GM12878 (cell line): ENCODE measurements at regions not wholly inside any gene's neighbourhood (a gene's known extent, or its start where the extent isn't known, plus 50 kb on each side); places are given as distances from the start of the nearest gene placed in this dataset.

Experiments
- ATAC-seq: fragments of 200-7000 bp; cut with Tn5 transposase; 3 replicates; pipeline ENCODE4 v1.9.1; 2020; ENCODE audit warnings: mild to moderate bottlenecking, moderate library complexity
- BruUV-seq: library from RNA; stranded (reverse); fragments of 400-500 nt; replicated peaks from 2 replicates; lab custom pipeline; 2021; lab: Mats Ljungman, UMichigan
- CTCF ChIA-PET: fragments of 300-600 bp; sonication (Branson Sonifier 250); formaldehyde crosslinking; extraction: SDS; loops from one replicate; lab custom pipeline; 2021; ENCODE audit warnings: inconsistent platforms; lab: Yijun Ruan, JAX
- POLR2A ChIA-PET: fragments of 350-600 bp; formaldehyde crosslinking; extraction: SDS; loops from one replicate; lab custom pipeline; 2021; ENCODE audit warnings: inconsistent platforms; lab: Charles Lee
- RAD21 ChIA-PET: fragments of 300-600 bp; sonication (Branson Sonifier 250); formaldehyde crosslinking; loops from one replicate; lab custom pipeline; 2023; ENCODE audit warnings: antibody characterized with exemption; ENCODE audit not compliant: unreplicated experiment; lab: Charles Lee
- SMC1A ChIA-PET: fragments of 300-600 bp; sonication (Branson Sonifier 250); formaldehyde crosslinking; loops from one replicate; lab custom pipeline; 2023; ENCODE audit not compliant: unreplicated experiment, uncharacterized antibody; lab: Charles Lee
- DNase-seq: peaks from one replicate; pipeline ENCODE4 v3.0.0-alpha.2; 2011; ENCODE audit warnings: low read depth, low spot score
- FAIRE-seq: peaks from 3 replicates; lab custom pipeline; 2011; peaks lifted over from hg19 to GRCh38; lab: Jason Lieb, UNC
- H2AFZ ChIP-seq: 2 replicates; pipeline ENCODE4 v1.6.0; 2011; ENCODE audit warnings: low read depth, low read length, control low read depth; ENCODE audit not compliant: control insufficient read depth
- H3K27ac ChIP-seq: 2 replicates; pipeline ENCODE4 v1.5.1; 2011; ENCODE audit warnings: control low read depth; ENCODE audit not compliant: control insufficient read depth, insufficient read depth
- H3K27me3 ChIP-seq, 2 experiments: replicated peaks in 1 of 2; 2 replicates each; pipeline versions ENCODE4 v1.6.0 to v1.6.1; 2011; ENCODE audit warnings: low read length in 1 of 2; ENCODE audit not compliant: control insufficient read depth in 2 of 2, insufficient read depth in 2 of 2
- H3K36me3 ChIP-seq, 2 experiments: 2 replicates each; pipeline ENCODE4 v1.5.1; 2011; ENCODE audit warnings: low read length in 1 of 2; ENCODE audit not compliant: control insufficient read depth in 2 of 2, insufficient read depth in 2 of 2
- H3K4me1 ChIP-seq: 2 replicates; pipeline ENCODE4 v1.6.1; 2011; ENCODE audit warnings: mild to moderate bottlenecking, low read length, moderate library complexity, mixed read lengths; ENCODE audit not compliant: control insufficient read depth, insufficient read depth
- H3K4me2 ChIP-seq: 2 replicates; pipeline ENCODE4 v1.6.0; 2011; ENCODE audit warnings: control low read depth; ENCODE audit not compliant: control insufficient read depth, insufficient read depth
- H3K4me3 ChIP-seq: fragments of 200-600 bp; sonication (generic); 2 replicates; pipeline ENCODE4 v1.5.1; 2016
- H3K79me2 ChIP-seq: 2 replicates; pipeline ENCODE4 v1.6.0; 2011; ENCODE audit warnings: low read length; ENCODE audit not compliant: control insufficient read depth, insufficient read depth
- H3K9ac ChIP-seq: 2 replicates; pipeline ENCODE4 v1.8.0; 2011; ENCODE audit warnings: low read length, control low read depth, mixed read lengths; ENCODE audit not compliant: control insufficient read depth, insufficient read depth
- H3K9me3 ChIP-seq: replicated peaks from 3 replicates; pipeline ENCODE4 v1.5.1; 2011; ENCODE audit warnings: mild to moderate bottlenecking, low read length; ENCODE audit not compliant: control insufficient read depth, insufficient read depth
- H4K20me1 ChIP-seq: 2 replicates; pipeline ENCODE4 v1.6.0; 2011; ENCODE audit not compliant: control insufficient read depth, insufficient read depth
- BMI1 ChIP-seq: fragments of 450-650 bp; IDR thresholded peaks from 2 replicates; pipeline ENCODE4 v1.6.1; 2016; ENCODE audit warnings: mild to moderate bottlenecking, moderate library complexity, borderline replicate concordance
- BRCA1 ChIP-seq: IDR thresholded peaks from 2 replicates; pipeline ENCODE4 v1.6.1; 2011; ENCODE audit warnings: low read depth, low read length, improper control_type of control experiment
- CBX3 ChIP-seq: fragments of 200-600 bp; sonication (generic); IDR thresholded peaks from 2 replicates; pipeline ENCODE4 v1.6.1; 2016; ENCODE audit warnings: low read depth, borderline replicate concordance
- PAX5 ChIP-seq: IDR thresholded peaks from 2 replicates; pipeline ENCODE4 v1.6.1; 2011; ENCODE audit warnings: low read depth, low read length, borderline replicate concordance
- RAD51 ChIP-seq: fragments of 450-650 bp; IDR thresholded peaks from 2 replicates; pipeline ENCODE4 v1.6.1; 2016; ENCODE audit warnings: moderate library complexity, mild to moderate bottlenecking, inconsistent platforms
- ZBED1 ChIP-seq: IDR thresholded peaks from 2 replicates; pipeline ENCODE4 v1.6.1; 2016; ENCODE audit warnings: borderline replicate concordance
- ZNF384 ChIP-seq: IDR thresholded peaks from 2 replicates; pipeline ENCODE4 v1.6.1; 2012; ENCODE audit warnings: low read depth, mild to moderate bottlenecking, low read length, improper control_type of control experiment, borderline replicate concordance
- ZSCAN29 ChIP-seq: fragments of 450-650 bp; IDR thresholded peaks from 2 replicates; pipeline ENCODE4 v1.6.1; 2017; ENCODE audit warnings: mild to moderate bottlenecking, moderate library complexity
- WGBS: methylation state at CpG from one replicate; pipeline ENCODE4 v1.1.6; 2016; ENCODE audit warnings: low lambda C conversion rate; ENCODE audit not compliant: insufficient replicate concordance, insufficient coverage; ENCODE audit errors: missing lambda C conversion rate; 5-methylcytosine and 5-hydroxymethylcytosine counted together
- in situ Hi-C: fragments of 300-500 bp; cut with MboI; formaldehyde crosslinking; loops from 9 replicates; pipeline ENCODE4 v1.14.3; 2018; ENCODE audit warnings: mixed read lengths
- intact Hi-C: fragments of 100-400 bp; cut with micrococcal nuclease; formaldehyde crosslinking; loops from one replicate; pipeline ENCODE4 v1.14.2; 2022; ENCODE audit not compliant: unreplicated experiment
- TF ChIP-seq, protein P1 (sequence below): IDR thresholded peaks from 2 replicates; pipeline ENCODE4 v1.6.1; 2012; ENCODE audit warnings: low read depth, low read length, improper control_type of control experiment
- TF ChIP-seq, protein P2 (sequence below): IDR thresholded peaks from 2 replicates; pipeline ENCODE4 v1.6.1; 2012; ENCODE audit warnings: mild to moderate bottlenecking, low read depth, low read length

DNA sequence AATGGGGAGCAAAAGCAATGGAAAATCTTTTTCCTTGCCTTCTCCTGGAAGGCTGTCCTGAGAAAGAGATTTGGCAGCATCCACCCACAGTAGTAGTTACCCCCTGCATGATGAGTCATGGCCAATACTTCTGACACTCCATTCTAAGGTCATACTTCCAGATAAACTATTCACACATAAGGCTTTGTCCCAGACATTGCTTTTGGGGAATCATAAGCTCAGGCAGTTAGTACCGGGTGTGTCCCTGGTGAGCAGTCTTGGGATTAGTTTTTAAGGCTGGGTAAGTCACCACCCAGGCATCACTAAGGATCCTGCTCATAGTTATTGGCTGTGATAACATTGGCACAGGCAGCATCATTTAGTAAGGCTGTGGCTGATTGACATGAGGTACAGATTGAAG, 160.6 kb upstream of the GGTLC1 start:
- SMC1A ChIA-PET = interaction anchor here (0.7 kb wide), 1 partner anchor 18 kb away, joined by 3 read pairs; no protein-coding TSS in a partner anchor
- no peak for DNase-seq
- POLR2A ChIA-PET = no interaction called here
- no peaks in the 10 kb centered on the region for H3K9me3 ChIP-seq
- in situ Hi-C loops = no loop called here
- no peak overlapping the region for H3K9ac ChIP-seq
- H3K79me2 ChIP-seq = no peaks in the 10 kb centered on the region
- H3K4me1 ChIP-seq = no peaks in the 10 kb centered on the region; the same call in 1 of the 2 replicates
- no peaks in the 10 kb centered on the region for H3K27me3 ChIP-seq
- no TSS peak for BruUV-seq
- CTCF ChIA-PET = no interaction called here
- RAD21 ChIA-PET = no interaction called here
- TF ChIP-seq CBX3 (no peak), ZBED1 (no peak), ZNF384 (no peak), BMI1 (no peak), ZSCAN29 (no peak), RAD51 (no peak), BRCA1 (no peak), PAX5 (no peak)
- TF ChIP-seq, protein P1, sequence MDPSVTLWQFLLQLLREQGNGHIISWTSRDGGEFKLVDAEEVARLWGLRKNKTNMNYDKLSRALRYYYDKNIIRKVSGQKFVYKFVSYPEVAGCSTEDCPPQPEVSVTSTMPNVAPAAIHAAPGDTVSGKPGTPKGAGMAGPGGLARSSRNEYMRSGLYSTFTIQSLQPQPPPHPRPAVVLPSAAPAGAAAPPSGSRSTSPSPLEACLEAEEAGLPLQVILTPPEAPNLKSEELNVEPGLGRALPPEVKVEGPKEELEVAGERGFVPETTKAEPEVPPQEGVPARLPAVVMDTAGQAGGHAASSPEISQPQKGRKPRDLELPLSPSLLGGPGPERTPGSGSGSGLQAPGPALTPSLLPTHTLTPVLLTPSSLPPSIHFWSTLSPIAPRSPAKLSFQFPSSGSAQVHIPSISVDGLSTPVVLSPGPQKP = no peak
- TF ChIP-seq, protein P2, sequence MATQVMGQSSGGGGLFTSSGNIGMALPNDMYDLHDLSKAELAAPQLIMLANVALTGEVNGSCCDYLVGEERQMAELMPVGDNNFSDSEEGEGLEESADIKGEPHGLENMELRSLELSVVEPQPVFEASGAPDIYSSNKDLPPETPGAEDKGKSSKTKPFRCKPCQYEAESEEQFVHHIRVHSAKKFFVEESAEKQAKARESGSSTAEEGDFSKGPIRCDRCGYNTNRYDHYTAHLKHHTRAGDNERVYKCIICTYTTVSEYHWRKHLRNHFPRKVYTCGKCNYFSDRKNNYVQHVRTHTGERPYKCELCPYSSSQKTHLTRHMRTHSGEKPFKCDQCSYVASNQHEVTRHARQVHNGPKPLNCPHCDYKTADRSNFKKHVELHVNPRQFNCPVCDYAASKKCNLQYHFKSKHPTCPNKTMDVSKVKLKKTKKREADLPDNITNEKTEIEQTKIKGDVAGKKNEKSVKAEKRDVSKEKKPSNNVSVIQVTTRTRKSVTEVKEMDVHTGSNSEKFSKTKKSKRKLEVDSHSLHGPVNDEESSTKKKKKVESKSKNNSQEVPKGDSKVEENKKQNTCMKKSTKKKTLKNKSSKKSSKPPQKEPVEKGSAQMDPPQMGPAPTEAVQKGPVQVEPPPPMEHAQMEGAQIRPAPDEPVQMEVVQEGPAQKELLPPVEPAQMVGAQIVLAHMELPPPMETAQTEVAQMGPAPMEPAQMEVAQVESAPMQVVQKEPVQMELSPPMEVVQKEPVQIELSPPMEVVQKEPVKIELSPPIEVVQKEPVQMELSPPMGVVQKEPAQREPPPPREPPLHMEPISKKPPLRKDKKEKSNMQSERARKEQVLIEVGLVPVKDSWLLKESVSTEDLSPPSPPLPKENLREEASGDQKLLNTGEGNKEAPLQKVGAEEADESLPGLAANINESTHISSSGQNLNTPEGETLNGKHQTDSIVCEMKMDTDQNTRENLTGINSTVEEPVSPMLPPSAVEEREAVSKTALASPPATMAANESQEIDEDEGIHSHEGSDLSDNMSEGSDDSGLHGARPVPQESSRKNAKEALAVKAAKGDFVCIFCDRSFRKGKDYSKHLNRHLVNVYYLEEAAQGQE = no peak
- intact Hi-C loops = no loop called here
- H3K36me3 ChIP-seq = no peaks in the 10 kb centered on the region
- FAIRE-seq = no peak
- H4K20me1 ChIP-seq = no peaks in the 10 kb centered on the region
- H2AFZ ChIP-seq = no peak overlapping the region
- 44% methylated on average over 1 of the region's 1 CpG for WGBS
- no peak overlapping the region for H3K27ac ChIP-seq
- no peak overlapping the region for H3K4me3 ChIP-seq
- no peak overlapping the region for H3K4me2 ChIP-seq
- no peak for ATAC-seq
